K562 (cell line): ENCODE measurements at regions not wholly inside any gene's neighbourhood (a gene's known extent, or its start where the extent isn't known, plus 50 kb on each side); places are given as distances from the start of the nearest gene placed in this dataset.

Experiments
- E2F8 ChIP-seq: fragments of 450-650 bp; IDR thresholded peaks from 2 replicates; pipeline ENCODE4 v1.7.1; 2018; ENCODE audit warnings: mild to moderate bottlenecking, low read depth; ENCODE audit not compliant: partially characterized antibody
- EP300 ChIP-seq: IDR thresholded peaks from 2 replicates; pipeline ENCODE4 v1.6.1; 2012; ENCODE audit warnings: low read length, improper control_type of control experiment
- FOXM1 ChIP-seq, 2 experiments: fragments of 450-650 bp in 1 of 2; sonication (generic) in 1 of 2; formaldehyde crosslinking in 1 of 2; IDR thresholded peaks; 2 replicates each; pipeline versions ENCODE4 v1.6.1 to v1.9.0; 2017 to 2022; ENCODE audit warnings: low read depth in 2 of 2, mild to moderate bottlenecking in 2 of 2, missing genetic modification reagents in 1 of 2, moderate library complexity in 1 of 2
- NFE2 ChIP-seq: IDR thresholded peaks from 2 replicates; pipeline ENCODE4 v1.6.1; 2014; ENCODE audit warnings: antibody characterized with exemption, low read depth
- PRMT5 ChIP-seq: sonication (generic); formaldehyde crosslinking; IDR thresholded peaks from 2 replicates; pipeline ENCODE4 v1.5.0; 2020; ENCODE audit warnings: missing genetic modification reagents
- STAT6 ChIP-seq: sonication (generic); formaldehyde crosslinking; IDR thresholded peaks from 2 replicates; pipeline ENCODE4 v1.8.1; 2023; ENCODE audit warnings: mild to moderate bottlenecking, missing genetic modification reagents

GRCh38 chr18:57970356-57971095 lies 73.5 kb upstream of the NEDD4L start:
- TF ChIP-seq STAT6 (no peak), FOXM1 (IDR thresholded peaks at IDR 0.05; ENCODE audit: low read depth) (no peak), FOXM1 (CRISPR knock-in tag; IDR thresholded peaks at IDR 0.05; ENCODE audit: low read depth) (no peak), PRMT5 (no peak), NFE2 (no peak), E2F8 (no peak), EP300 (no peak)
